IMR-90 (cell line): ENCODE measurements at regions not wholly inside any gene's neighbourhood (a gene's known extent, or its start where the extent isn't known, plus 50 kb on each side); places are given as distances from the start of the nearest gene placed in this dataset.

Experiments
- ATAC-seq: fragments of 200-7000 bp; cut with Tn5 transposase; 2 replicates; pipeline ENCODE4 v1.9.1; 2020; ENCODE audit warnings: low read depth, mild to moderate bottlenecking, moderate library complexity
- BruUV-seq: library from RNA; stranded (reverse); fragments of 400-500 nt; replicated peaks from 2 replicates; lab custom pipeline; 2021; lab: Mats Ljungman, UMichigan
- CTCF ChIA-PET: fragments of 300-600 bp; formaldehyde crosslinking; extraction: SDS; loops from one replicate; lab custom pipeline; 2021; ENCODE audit warnings: antibody characterized with exemption; lab: Yijun Ruan, JAX
- POLR2A ChIA-PET: fragments of 300-600 bp; sonication (Branson Sonifier 250); formaldehyde crosslinking; loops from one replicate; lab custom pipeline; 2022; ENCODE audit warnings: antibody characterized with exemption; ENCODE audit not compliant: unreplicated experiment; lab: Charles Lee
- DNase-seq: peaks from one replicate; pipeline ENCODE4 v3.0.0; 2013
- H2AFZ ChIP-seq: replicated peaks from 2 replicates; pipeline ENCODE3; 2013; ENCODE audit warnings: low read length, mild to moderate bottlenecking; ENCODE audit not compliant: poor library complexity
- H2AK5ac ChIP-seq: 2 replicates; pipeline ENCODE4 v1.6.1; 2013; ENCODE audit warnings: low read depth, low read length, inconsistent platforms
- H2AK9ac ChIP-seq: replicated peaks from 2 replicates; pipeline ENCODE3; 2013; ENCODE audit warnings: mild to moderate bottlenecking, low read depth, low read length, moderate library complexity; ENCODE audit not compliant: poor library complexity
- H2BK120ac ChIP-seq: 2 replicates; pipeline ENCODE4 v1.6.1; 2013; ENCODE audit warnings: low read depth, low read length, inconsistent platforms
- H2BK15ac ChIP-seq: 3 replicates; pipeline ENCODE4 v1.6.1; 2013; ENCODE audit warnings: low read depth, low read length, inconsistent platforms
- H2BK20ac ChIP-seq: 2 replicates; pipeline ENCODE4 v1.6.1; 2013; ENCODE audit warnings: low read depth, mild to moderate bottlenecking, inconsistent platforms, low read length, moderate library complexity
- H2BK5ac ChIP-seq: 2 replicates; pipeline ENCODE4 v1.6.1; 2013; ENCODE audit warnings: mild to moderate bottlenecking, low read depth, low read length, inconsistent platforms; ENCODE audit not compliant: poor library complexity, severe bottlenecking
- H3K14ac ChIP-seq: replicated peaks from 2 replicates; pipeline ENCODE4 v1.6.1; 2013; ENCODE audit warnings: low read depth, low read length, inconsistent platforms
- H3K18ac ChIP-seq: 2 replicates; pipeline ENCODE4 v1.6.1; 2013; ENCODE audit warnings: low read depth, low read length, control low read depth
- H3K23ac ChIP-seq: 2 replicates; pipeline ENCODE4 v1.6.1; 2013; ENCODE audit warnings: low read depth, low read length, inconsistent platforms
- H3K27ac ChIP-seq: 2 replicates; pipeline ENCODE4 v1.5.1; 2013; ENCODE audit warnings: mild to moderate bottlenecking, control low read depth, low read length; ENCODE audit not compliant: insufficient read depth
- H3K27me3 ChIP-seq: 2 replicates; pipeline ENCODE4 v1.6.1; 2013; ENCODE audit warnings: low read length; ENCODE audit not compliant: control insufficient read depth, insufficient read depth
- H3K36me3 ChIP-seq: 2 replicates; pipeline ENCODE4 v1.6.1; 2013; ENCODE audit warnings: low read length, mixed read lengths; ENCODE audit not compliant: control insufficient read depth, insufficient read depth
- H3K4ac ChIP-seq: 2 replicates; pipeline ENCODE4 v1.6.1; 2013; ENCODE audit warnings: low read depth, low read length, inconsistent platforms
- H3K4me1 ChIP-seq: 2 replicates; pipeline ENCODE4 v1.6.1; 2013; ENCODE audit warnings: low read length, mixed read lengths; ENCODE audit not compliant: control insufficient read depth, insufficient read depth
- H3K4me2 ChIP-seq: 2 replicates; pipeline ENCODE4 v1.6.1; 2013; ENCODE audit warnings: low read depth, mild to moderate bottlenecking, control low read depth, low read length, moderate library complexity
- H3K4me3 ChIP-seq: 2 replicates; pipeline ENCODE4 v1.5.1; 2013; ENCODE audit warnings: low read depth, mild to moderate bottlenecking, control low read depth, low read length, moderate library complexity; ENCODE audit not compliant: insufficient read depth
- H3K56ac ChIP-seq: 2 replicates; pipeline ENCODE4 v1.6.1; 2013; ENCODE audit warnings: low read length, inconsistent platforms; ENCODE audit not compliant: insufficient read depth; ENCODE audit errors: extremely low read depth
- H3K79me1 ChIP-seq, 2 experiments: 2 replicates each; pipeline ENCODE4 v1.6.1; 2013; ENCODE audit warnings: low read length in 2 of 2, inconsistent platforms in 1 of 2, low read depth in 1 of 2
- H3K9ac ChIP-seq: 2 replicates; pipeline ENCODE4 v1.6.1; 2013; ENCODE audit warnings: low read depth, low read length, control low read depth
- H3K9me1 ChIP-seq: 2 replicates; pipeline ENCODE4 v1.6.1; 2013; ENCODE audit warnings: low read length, inconsistent platforms; ENCODE audit not compliant: insufficient read depth
- H3K9me3 ChIP-seq: 2 replicates; pipeline ENCODE4 v1.6.1; 2013; ENCODE audit warnings: low read length; ENCODE audit not compliant: control insufficient read depth, insufficient read depth
- H4K20me1 ChIP-seq: 2 replicates; pipeline ENCODE4 v1.6.1; 2013; ENCODE audit warnings: low read length, inconsistent platforms; ENCODE audit not compliant: insufficient read depth
- H4K5ac ChIP-seq: 2 replicates; pipeline ENCODE4 v1.6.1; 2013; ENCODE audit warnings: mild to moderate bottlenecking, low read depth, low read length, control low read depth
- H4K8ac ChIP-seq, 2 experiments: 2 replicates each; pipeline ENCODE4 v1.6.1; 2013; ENCODE audit warnings: low read depth in 2 of 2, low read length in 2 of 2, control low read depth in 1 of 2, inconsistent platforms in 1 of 2
- H4K91ac ChIP-seq: 2 replicates; pipeline ENCODE4 v1.6.1; 2013; ENCODE audit warnings: low read depth, low read length, inconsistent platforms; ENCODE audit not compliant: insufficient read depth
- BHLHE40 ChIP-seq: fragments of 150-350 bp; IDR thresholded peaks from 2 replicates; pipeline ENCODE4 v1.6.1; 2016; ENCODE audit warnings: mild to moderate bottlenecking, low read depth, low read length
- CEBPB ChIP-seq: IDR thresholded peaks from 2 replicates; pipeline ENCODE4 v1.6.1; 2012; ENCODE audit warnings: low read depth, low read length, improper control_type of control experiment
- CHD1 ChIP-seq: IDR thresholded peaks from 2 replicates; pipeline ENCODE4 v1.6.1; 2012; ENCODE audit warnings: low read depth, low read length, improper control_type of control experiment
- ELK1 ChIP-seq: fragments of 150-350 bp; IDR thresholded peaks from 2 replicates; pipeline ENCODE4 v1.6.1; 2016; ENCODE audit warnings: low read depth, mild to moderate bottlenecking, low read length, moderate library complexity, borderline replicate concordance
- FOS ChIP-seq: fragments of 150-350 bp; IDR thresholded peaks from 2 replicates; pipeline ENCODE4 v1.6.1; 2016; ENCODE audit warnings: low read depth, low read length
- MAFK ChIP-seq: IDR thresholded peaks from 2 replicates; pipeline ENCODE4 v1.6.1; 2012; ENCODE audit warnings: low read depth, low read length, improper control_type of control experiment
- MAZ ChIP-seq: IDR thresholded peaks from 2 replicates; pipeline ENCODE4 v1.6.1; 2012; ENCODE audit warnings: low read depth, mild to moderate bottlenecking, low read length, improper control_type of control experiment, moderate library complexity, borderline replicate concordance
- NFE2L2 ChIP-seq: fragments of 150-350 bp; IDR thresholded peaks from 2 replicates; pipeline ENCODE4 v1.6.1; 2016; ENCODE audit warnings: low read depth, mild to moderate bottlenecking, low read length
- RCOR1 ChIP-seq: IDR thresholded peaks from 2 replicates; pipeline ENCODE4 v1.6.1; 2012; ENCODE audit warnings: mild to moderate bottlenecking, low read length, improper control_type of control experiment; ENCODE audit not compliant: insufficient replicate concordance
- SMC3 ChIP-seq: fragments of 150-350 bp; IDR thresholded peaks from 2 replicates; pipeline ENCODE4 v1.6.1; 2016; ENCODE audit warnings: low read depth, mild to moderate bottlenecking, antibody characterized with exemption, low read length, moderate library complexity
- USF2 ChIP-seq: fragments of 150-350 bp; IDR thresholded peaks from 2 replicates; pipeline ENCODE4 v1.6.1; 2017; ENCODE audit warnings: mild to moderate bottlenecking, antibody characterized with exemption, low read length, low read depth
- WGBS, 2 experiments: methylation state at CpG; one replicate each; pipeline versions ENCODE4 v1.1.5 to v1.1.7; 2013; ENCODE audit warnings: missing lambda C conversion rate in 2 of 2; ENCODE audit not compliant: insufficient read length in 1 of 2; ENCODE audit errors: extremely low coverage in 2 of 2; 5-methylcytosine and 5-hydroxymethylcytosine counted together
- dilution Hi-C: fragments of 300-500 bp; cut with HindIII; formaldehyde crosslinking; loops from one replicate; pipeline ENCODE4 v1.14.3; 2018; ENCODE audit warnings: low sequenced_read_pairs; ENCODE audit not compliant: unreplicated experiment
- in situ Hi-C: fragments of 300-500 bp; cut with MboI; formaldehyde crosslinking; loops from 3 replicates; pipeline ENCODE4 v1.14.3; 2019; ENCODE audit warnings: low sequenced_read_pairs, inconsistent platforms, mixed read lengths
- intact Hi-C: fragments of 100-400 bp; cut with micrococcal nuclease; formaldehyde crosslinking; loops from 2 replicates; pipeline ENCODE4 v1.10.0; 2022

GRCh38 chr4:164261831-164262230 lies 492.1 kb upstream of the SMIM31 start:
- H3K9me1 ChIP-seq, result no peaks in the 10 kb centered on the region
- no peaks in the 10 kb centered on the region for H3K36me3 ChIP-seq
- no peak for DNase-seq
- H3K27ac ChIP-seq, result no peak overlapping the region
- intact Hi-C loops (no loop called here), in situ Hi-C loops (no loop called here), dilution Hi-C loops (no loop called here)
- WGBS, 2 experiments, result no CpG with 5 or more reads among the region's 2 CpGs
- H3K4me2 ChIP-seq, result no peak overlapping the region
- no peak overlapping the region for H3K23ac ChIP-seq
- TF ChIP-seq FOS (no peak), ELK1 (no peak), NFE2L2 (no peak), USF2 (no peak), BHLHE40 (no peak), SMC3 (no peak), RCOR1 (no peak), CHD1 (no peak), MAFK (no peak), MAZ (no peak), CEBPB (no peak)
- no peak overlapping the region for H2BK5ac ChIP-seq
- no peak overlapping the region for H4K8ac ChIP-seq
- H3K79me1 ChIP-seq, result no peaks in the 10 kb centered on the region
- H3K4me1 ChIP-seq, result no peaks in the 10 kb centered on the region
- no peak overlapping the region for H2AFZ ChIP-seq
- ChIA-PET POLR2A (no interaction called here), CTCF (no interaction called here)
- H2BK15ac ChIP-seq, result no peak overlapping the region
- H3K9ac ChIP-seq, result no peak overlapping the region
- no peaks in the 10 kb centered on the region for H3K27me3 ChIP-seq
- no peak overlapping the region for H3K4me3 ChIP-seq
- H4K20me1 ChIP-seq, result no peaks in the 10 kb centered on the region
- no peak overlapping the region for H2BK120ac ChIP-seq
- no TSS peak for BruUV-seq
- no peak for ATAC-seq
- H4K5ac ChIP-seq, result no peak overlapping the region
- no peak overlapping the region for H2AK9ac ChIP-seq
- H3K9me3 ChIP-seq, result 0 out of 2 replicates have a peak, but pooled peaks cover 1% of the 10 kb centered on the region
- H2AK5ac ChIP-seq, result no peak overlapping the region
- no peak overlapping the region for H3K56ac ChIP-seq
- no peak overlapping the region for H3K18ac ChIP-seq
- no peak overlapping the region for H3K14ac ChIP-seq
- no peak overlapping the region for H3K4ac ChIP-seq
- H4K91ac ChIP-seq, result no peak overlapping the region
- H2BK20ac ChIP-seq, result no peak overlapping the region
